B cell (primary cell): ENCODE measurements at regions not wholly inside any gene's neighbourhood (a gene's known extent, or its start where the extent isn't known, plus 50 kb on each side); places are given as distances from the start of the nearest gene placed in this dataset.

ENCODE experiments used
- EZH2 ChIP-seq: IDR thresholded peaks from 2 replicates; pipeline ENCODE4 v1.6.1; 2012; ENCODE audit warnings: borderline replicate concordance, low read depth, mild to moderate bottlenecking, moderate library complexity, low read length; ENCODE audit not compliant: insufficient read depth, poor library complexity, severe bottlenecking
- TF ChIP-seq, protein P1 (sequence below): fragments of 200-600 bp; IDR thresholded peaks from one replicate; pipeline ENCODE4 v1.8.0; 2022; ENCODE audit warnings: antibody characterized with exemption, mild to moderate bottlenecking

DNA sequence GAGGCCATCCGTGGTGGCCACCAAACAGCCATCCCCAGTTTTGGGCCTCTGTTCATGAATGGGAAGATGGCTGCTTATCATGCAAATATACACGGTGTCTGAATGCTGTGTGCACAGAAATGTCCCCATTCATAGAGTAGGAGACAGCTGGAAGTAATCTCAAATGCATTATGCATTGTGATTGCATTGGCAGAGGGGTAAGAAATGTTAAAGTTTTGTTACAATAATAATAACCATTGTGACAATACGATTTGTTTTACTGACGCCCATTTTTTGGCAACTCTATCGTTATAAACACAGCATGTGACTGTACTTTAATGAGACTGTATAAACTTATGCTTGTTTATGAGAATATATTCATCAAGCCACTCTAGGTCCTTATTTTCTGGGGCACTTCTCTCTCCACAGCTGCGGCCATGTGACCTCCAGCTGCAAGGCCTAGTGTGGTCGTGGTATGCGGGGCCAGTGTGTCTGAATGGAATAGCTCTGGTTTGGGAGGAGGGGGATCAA lies 474.3 kb downstream of the VRK1 start:
- TF ChIP-seq, protein P1, sequence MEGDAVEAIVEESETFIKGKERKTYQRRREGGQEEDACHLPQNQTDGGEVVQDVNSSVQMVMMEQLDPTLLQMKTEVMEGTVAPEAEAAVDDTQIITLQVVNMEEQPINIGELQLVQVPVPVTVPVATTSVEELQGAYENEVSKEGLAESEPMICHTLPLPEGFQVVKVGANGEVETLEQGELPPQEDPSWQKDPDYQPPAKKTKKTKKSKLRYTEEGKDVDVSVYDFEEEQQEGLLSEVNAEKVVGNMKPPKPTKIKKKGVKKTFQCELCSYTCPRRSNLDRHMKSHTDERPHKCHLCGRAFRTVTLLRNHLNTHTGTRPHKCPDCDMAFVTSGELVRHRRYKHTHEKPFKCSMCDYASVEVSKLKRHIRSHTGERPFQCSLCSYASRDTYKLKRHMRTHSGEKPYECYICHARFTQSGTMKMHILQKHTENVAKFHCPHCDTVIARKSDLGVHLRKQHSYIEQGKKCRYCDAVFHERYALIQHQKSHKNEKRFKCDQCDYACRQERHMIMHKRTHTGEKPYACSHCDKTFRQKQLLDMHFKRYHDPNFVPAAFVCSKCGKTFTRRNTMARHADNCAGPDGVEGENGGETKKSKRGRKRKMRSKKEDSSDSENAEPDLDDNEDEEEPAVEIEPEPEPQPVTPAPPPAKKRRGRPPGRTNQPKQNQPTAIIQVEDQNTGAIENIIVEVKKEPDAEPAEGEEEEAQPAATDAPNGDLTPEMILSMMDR: no peak
- no peak for TF ChIP-seq EZH2
